HL-60 (cell line): ENCODE measurements at regions not wholly inside any gene's neighbourhood (a gene's known extent, or its start where the extent isn't known, plus 50 kb on each side); places are given as distances from the start of the nearest gene placed in this dataset.

Experiments used
- CTCF ChIP-seq: IDR thresholded peaks from one replicate; pipeline ENCODE4 v1.5.1; 2011; ENCODE audit warnings: low read length, control low read depth, inconsistent platforms; ENCODE audit not compliant: insufficient read depth
- GABPA ChIP-seq: IDR thresholded peaks from 2 replicates; pipeline ENCODE4 v1.6.1; 2012; ENCODE audit warnings: low read depth
- POLR2AphosphoS5 ChIP-seq: IDR thresholded peaks from 2 replicates; pipeline ENCODE4 v1.6.1; 2012; ENCODE audit warnings: low read depth
- REST ChIP-seq: IDR thresholded peaks from 2 replicates; pipeline ENCODE4 v1.6.1; 2012; ENCODE audit warnings: low read depth; ENCODE audit not compliant: insufficient replicate concordance
- SPI1 ChIP-seq: IDR thresholded peaks from 2 replicates; pipeline ENCODE4 v1.6.1; 2012; ENCODE audit warnings: low read depth, mild to moderate bottlenecking, borderline replicate concordance

- TF ChIP-seq POLR2AphosphoS5, result no peak
- no peak for TF ChIP-seq CTCF
- no peak for TF ChIP-seq REST
- no peak for TF ChIP-seq GABPA
- TF ChIP-seq SPI1, result no peak
Measured at GRCh38 chr1:4961935-4962645, 307.7 kb downstream of the AJAP1 start.
